GM12878 (cell line): ENCODE measurements at regions not wholly inside any gene's neighbourhood (a gene's known extent, or its start where the extent isn't known, plus 50 kb on each side); places are given as distances from the start of the nearest gene placed in this dataset.

Experiments used
- ATAC-seq: fragments of 200-7000 bp; cut with Tn5 transposase; 3 replicates; pipeline ENCODE4 v1.9.1; 2020; ENCODE audit warnings: mild to moderate bottlenecking, moderate library complexity
- BruUV-seq: library from RNA; stranded (reverse); fragments of 400-500 nt; replicated peaks from 2 replicates; lab custom pipeline; 2021; lab: Mats Ljungman, UMichigan
- CTCF ChIA-PET: fragments of 300-600 bp; sonication (Branson Sonifier 250); formaldehyde crosslinking; extraction: SDS; loops from one replicate; lab custom pipeline; 2021; ENCODE audit warnings: inconsistent platforms; lab: Yijun Ruan, JAX
- POLR2A ChIA-PET: fragments of 350-600 bp; formaldehyde crosslinking; extraction: SDS; loops from one replicate; lab custom pipeline; 2021; ENCODE audit warnings: inconsistent platforms; lab: Charles Lee
- RAD21 ChIA-PET: fragments of 300-600 bp; sonication (Branson Sonifier 250); formaldehyde crosslinking; loops from one replicate; lab custom pipeline; 2023; ENCODE audit warnings: antibody characterized with exemption; ENCODE audit not compliant: unreplicated experiment; lab: Charles Lee
- SMC1A ChIA-PET: fragments of 300-600 bp; sonication (Branson Sonifier 250); formaldehyde crosslinking; loops from one replicate; lab custom pipeline; 2023; ENCODE audit not compliant: unreplicated experiment, uncharacterized antibody; lab: Charles Lee
- DNase-seq: peaks from one replicate; pipeline ENCODE4 v3.0.0-alpha.2; 2011; ENCODE audit warnings: low read depth, low spot score
- FAIRE-seq: peaks from 3 replicates; lab custom pipeline; 2011; peaks lifted over from hg19 to GRCh38; lab: Jason Lieb, UNC
- H2AFZ ChIP-seq: 2 replicates; pipeline ENCODE4 v1.6.0; 2011; ENCODE audit warnings: low read depth, low read length, control low read depth; ENCODE audit not compliant: control insufficient read depth
- H3K27ac ChIP-seq: 2 replicates; pipeline ENCODE4 v1.5.1; 2011; ENCODE audit warnings: control low read depth; ENCODE audit not compliant: control insufficient read depth, insufficient read depth
- H3K27me3 ChIP-seq, 2 experiments: replicated peaks in 1 of 2; 2 replicates each; pipeline versions ENCODE4 v1.6.0 to v1.6.1; 2011; ENCODE audit warnings: low read length in 1 of 2; ENCODE audit not compliant: control insufficient read depth in 2 of 2, insufficient read depth in 2 of 2
- H3K36me3 ChIP-seq, 2 experiments: 2 replicates each; pipeline ENCODE4 v1.5.1; 2011; ENCODE audit warnings: low read length in 1 of 2; ENCODE audit not compliant: control insufficient read depth in 2 of 2, insufficient read depth in 2 of 2
- H3K4me1 ChIP-seq: 2 replicates; pipeline ENCODE4 v1.6.1; 2011; ENCODE audit warnings: mild to moderate bottlenecking, low read length, moderate library complexity, mixed read lengths; ENCODE audit not compliant: control insufficient read depth, insufficient read depth
- H3K4me2 ChIP-seq: 2 replicates; pipeline ENCODE4 v1.6.0; 2011; ENCODE audit warnings: control low read depth; ENCODE audit not compliant: control insufficient read depth, insufficient read depth
- H3K4me3 ChIP-seq: fragments of 200-600 bp; sonication (generic); 2 replicates; pipeline ENCODE4 v1.5.1; 2016
- H3K79me2 ChIP-seq: 2 replicates; pipeline ENCODE4 v1.6.0; 2011; ENCODE audit warnings: low read length; ENCODE audit not compliant: control insufficient read depth, insufficient read depth
- H3K9ac ChIP-seq: 2 replicates; pipeline ENCODE4 v1.8.0; 2011; ENCODE audit warnings: low read length, control low read depth, mixed read lengths; ENCODE audit not compliant: control insufficient read depth, insufficient read depth
- H3K9me3 ChIP-seq: replicated peaks from 3 replicates; pipeline ENCODE4 v1.5.1; 2011; ENCODE audit warnings: mild to moderate bottlenecking, low read length; ENCODE audit not compliant: control insufficient read depth, insufficient read depth
- H4K20me1 ChIP-seq: 2 replicates; pipeline ENCODE4 v1.6.0; 2011; ENCODE audit not compliant: control insufficient read depth, insufficient read depth
- BCL11A ChIP-seq: IDR thresholded peaks from 2 replicates; pipeline ENCODE4 v1.6.1; 2011; ENCODE audit warnings: low read depth, low read length
- BCL3 ChIP-seq: IDR thresholded peaks from 2 replicates; pipeline ENCODE4 v1.6.1; 2011; ENCODE audit warnings: borderline replicate concordance, low read depth, mild to moderate bottlenecking, moderate library complexity, low read length; ENCODE audit not compliant: insufficient read depth, poor library complexity, severe bottlenecking
- BCLAF1 ChIP-seq: fragments of 450-650 bp; IDR thresholded peaks from 2 replicates; pipeline ENCODE4 v1.6.1; 2017; ENCODE audit warnings: antibody characterized with exemption, mild to moderate bottlenecking, moderate library complexity
- CHD4 ChIP-seq: fragments of 200-600 bp; sonication (generic); IDR thresholded peaks from 2 replicates; pipeline ENCODE4 v1.6.1; 2016; ENCODE audit warnings: mild to moderate bottlenecking
- EED ChIP-seq: sonication (generic); IDR thresholded peaks from 2 replicates; pipeline ENCODE4 v1.6.1; 2016; ENCODE audit warnings: antibody characterized with exemption, low read depth
- GATAD2B ChIP-seq: fragments of 450-650 bp; conservative IDR thresholded peaks from 2 replicates; pipeline ENCODE4 v1.6.1; 2017; ENCODE audit warnings: low read depth, mild to moderate bottlenecking, moderate library complexity
- HDAC6 ChIP-seq: fragments of 200-600 bp; sonication (generic); IDR thresholded peaks from one replicate; pipeline ENCODE4 v1.8.0; 2017; ENCODE audit warnings: antibody characterized with exemption; ENCODE audit not compliant: unreplicated experiment
- JUND ChIP-seq: IDR thresholded peaks from 2 replicates; pipeline ENCODE4 v1.6.1; 2012; ENCODE audit warnings: low read depth, mild to moderate bottlenecking, low read length, improper control_type of control experiment, moderate library complexity
- MEF2B ChIP-seq: fragments of 450-650 bp; IDR thresholded peaks from 2 replicates; pipeline ENCODE4 v1.6.1; 2018; ENCODE audit warnings: mild to moderate bottlenecking, moderate library complexity; ENCODE audit not compliant: partially characterized antibody, poor library complexity, severe bottlenecking
- RELB ChIP-seq: fragments of 450-650 bp; IDR thresholded peaks from 2 replicates; pipeline ENCODE4 v1.6.1; 2017; ENCODE audit warnings: low read depth, mild to moderate bottlenecking, moderate library complexity
- RUNX3 ChIP-seq: IDR thresholded peaks from 2 replicates; pipeline ENCODE4 v1.6.1; 2012; ENCODE audit warnings: low read length, inconsistent platforms
- TCF7 ChIP-seq: IDR thresholded peaks from 2 replicates; pipeline ENCODE4 v1.6.1; 2014; ENCODE audit warnings: antibody characterized with exemption, borderline replicate concordance
- WRNIP1 ChIP-seq: IDR thresholded peaks from 2 replicates; pipeline ENCODE4 v1.6.1; 2011; ENCODE audit warnings: low read depth, low read length, improper control_type of control experiment, borderline replicate concordance
- ZBTB4 ChIP-seq: fragments of 450-650 bp; formaldehyde crosslinking; IDR thresholded peaks from 2 replicates; pipeline ENCODE4 v1.4.0; 2022; ENCODE audit warnings: mild to moderate bottlenecking, moderate library complexity
- ZNF217 ChIP-seq: fragments of 450-650 bp; IDR thresholded peaks from 2 replicates; pipeline ENCODE4 v1.6.1; 2017; ENCODE audit warnings: antibody characterized with exemption, mild to moderate bottlenecking
- WGBS: methylation state at CpG from one replicate; pipeline ENCODE4 v1.1.6; 2016; ENCODE audit warnings: low lambda C conversion rate; ENCODE audit not compliant: insufficient replicate concordance, insufficient coverage; ENCODE audit errors: missing lambda C conversion rate; 5-methylcytosine and 5-hydroxymethylcytosine counted together
- in situ Hi-C: fragments of 300-500 bp; cut with MboI; formaldehyde crosslinking; loops from 9 replicates; pipeline ENCODE4 v1.14.3; 2018; ENCODE audit warnings: mixed read lengths
- intact Hi-C: fragments of 100-400 bp; cut with micrococcal nuclease; formaldehyde crosslinking; loops from one replicate; pipeline ENCODE4 v1.14.2; 2022; ENCODE audit not compliant: unreplicated experiment

GRCh38 chr13:44652168-44652567 is 76.0 kb upstream of the TSC22D1 start (continued):
- no peak for TF ChIP-seq EED
- TF ChIP-seq, all 136 proteins: peak for 0

GRCh38 chr13:44651724-44652123 is 75.6 kb upstream of the TSC22D1 start:
- no peak overlapping the region for H3K27ac ChIP-seq
- no peak for ATAC-seq
- in situ Hi-C loops, result no loop called here
- TF ChIP-seq ZNF217 (no peak), CHD4 (no peak), RUNX3 (no peak), RELB (no peak), TCF7 (no peak), ZBTB4 (CRISPR knock-in tag) (no peak), BCLAF1 (no peak), JUND (no peak), HDAC6 (no peak), BCL3 (no peak), BCL11A (no peak), WRNIP1 (no peak), MEF2B (no peak), GATAD2B (no peak)

More at GRCh38 chr13:44651724-44652123, 75.6 kb upstream of the TSC22D1 start:
- Histone ChIP-seq H3K79me2 (no peaks in the 10 kb centered on the region), H3K4me2 (no peak overlapping the region), H3K27me3 (no peaks in the 10 kb centered on the region), H3K4me3 (no peak overlapping the region), H4K20me1 (no peaks in the 10 kb centered on the region), H2AFZ (no peak overlapping the region), H3K9me3 (no peaks in the 10 kb centered on the region), H3K4me1 (no peaks in the 10 kb centered on the region), H3K9ac (no peak overlapping the region), H3K36me3 (no peaks in the 10 kb centered on the region)
- DNase-seq (no peak), FAIRE-seq (no peak)
- ChIA-PET CTCF (no interaction called here), POLR2A (no interaction called here), SMC1A (no interaction called here), RAD21 (no interaction called here)
- 61% methylated on average over 3 of the region's 3 CpGs for WGBS
- no TSS peak for BruUV-seq
- intact Hi-C loops, result loop anchor here (10.0 kb wide), 1 partner anchor 167 kb away; no protein-coding TSS in a partner anchor
